Natural killer cell (primary cell): ENCODE measurements at regions not wholly inside any gene's neighbourhood (a gene's known extent, or its start where the extent isn't known, plus 50 kb on each side); places are given as distances from the start of the nearest gene placed in this dataset.

ENCODE experiments used
- ATAC-seq, 3 donors: fragments of 150-1000 bp in 2 of 3; fragments of 200-7000 bp in 1 of 3; cut with Tn5 transposase; 1 replicate in 1 of 3; 2 replicates in 2 of 3; pipeline ENCODE4 v1.10.0; 2021; ENCODE audit warnings: mild to moderate bottlenecking in 2 of 3, moderate library complexity in 2 of 3
- DNase-seq, 2 donors: peaks; one replicate each; pipeline versions ENCODE4 v3.0.0 to v3.0.0-alpha.2; 2013 to 2021; ENCODE audit warnings: mixed read lengths in 1 of 2
- H3K27ac ChIP-seq: one replicate; pipeline ENCODE4 v1.5.1; 2013; ENCODE audit warnings: mild to moderate bottlenecking, low read length
- H3K27me3 ChIP-seq: one replicate; pipeline ENCODE4 v1.6.1; 2013; ENCODE audit warnings: low read length; ENCODE audit not compliant: control insufficient read depth, insufficient read depth
- H3K36me3 ChIP-seq: one replicate; pipeline ENCODE4 v1.6.1; 2013; ENCODE audit warnings: low read length; ENCODE audit not compliant: control insufficient read depth, insufficient read depth
- H3K4me1 ChIP-seq: one replicate; pipeline ENCODE4 v1.6.1; 2013; ENCODE audit warnings: low read length; ENCODE audit not compliant: control insufficient read depth, insufficient read depth
- H3K4me3 ChIP-seq: one replicate; pipeline ENCODE4 v1.5.1; 2013; ENCODE audit warnings: low read length
- H3K9me3 ChIP-seq: one replicate; pipeline ENCODE4 v1.6.1; 2013; ENCODE audit warnings: low read length; ENCODE audit not compliant: control insufficient read depth, insufficient read depth
- H3K27ac Mint-ChIP-seq, 2 donors: one replicate each; pipeline ENCODE4 v1.8.0; 2022; ENCODE audit warnings: mild to moderate bottlenecking in 2 of 2, mixed read lengths in 2 of 2, moderate library complexity in 1 of 2
- H3K27me3 Mint-ChIP-seq, 2 donors: one replicate each; pipeline ENCODE4 v1.8.0; 2022; ENCODE audit warnings: low read depth in 2 of 2, mixed read lengths in 2 of 2
- H3K36me3 Mint-ChIP-seq: one replicate; pipeline ENCODE4 v1.8.0; 2022; ENCODE audit warnings: mixed read lengths
- H3K4me1 Mint-ChIP-seq, 2 donors: one replicate each; pipeline ENCODE4 v1.8.0; 2022; ENCODE audit warnings: mixed read lengths in 2 of 2
- H3K4me3 Mint-ChIP-seq: one replicate; pipeline ENCODE4 v1.8.0; 2022; ENCODE audit warnings: mild to moderate bottlenecking, moderate library complexity, mixed read lengths
- H3K9me3 Mint-ChIP-seq, 2 donors: one replicate each; pipeline ENCODE4 v1.8.0; 2022; ENCODE audit warnings: mixed read lengths in 2 of 2
- WGBS: methylation state at CpG from one replicate; pipeline ENCODE4 v1.1.7; 2013; ENCODE audit warnings: missing lambda C conversion rate; ENCODE audit not compliant: insufficient coverage; 5-methylcytosine and 5-hydroxymethylcytosine counted together
- intact Hi-C: fragments of 100-400 bp; cut with micrococcal nuclease; formaldehyde crosslinking; loops from one replicate; pipeline ENCODE4 v1.14.2; 2022
- TF ChIP-seq, protein P1 (sequence below): fragments of 200-600 bp; IDR thresholded peaks from one replicate; pipeline ENCODE4 v1.8.0; 2022; ENCODE audit warnings: antibody characterized with exemption

DNA sequence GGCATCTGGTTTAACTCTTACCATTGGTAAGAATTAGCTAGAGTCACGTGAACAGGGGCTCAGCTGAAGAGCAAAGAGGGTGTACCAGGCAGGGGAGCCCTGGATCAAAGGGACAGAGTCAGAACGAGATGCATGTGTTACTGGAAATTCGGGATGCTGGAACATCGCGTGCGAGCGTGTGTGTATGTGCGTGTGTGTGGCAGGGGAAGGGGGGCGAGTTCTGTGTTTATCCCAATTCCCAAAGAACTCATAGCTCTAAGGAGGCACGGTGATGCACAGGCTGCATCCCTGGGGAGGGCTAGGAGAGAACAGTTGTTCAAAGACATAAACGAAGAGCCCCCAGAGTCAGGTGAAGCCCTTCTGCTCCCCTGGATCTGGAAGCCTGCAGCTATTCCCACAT lies 353.3 kb downstream of the GADD45G start:
- Mint-ChIP-seq H3K9me3 (no peaks in the 10 kb centered on the region), H3K27ac (no peak overlapping the region), H3K27me3 (peaks cover 0 to 3% of the 10 kb centered on the region in 2 donors), H3K4me1 (peaks cover 21 to 23% of the 10 kb centered on the region in 2 donors), H3K36me3 (no peaks in the 10 kb centered on the region), H3K4me3 (no peak overlapping the region)
- no peak for ATAC-seq
- no peak overlapping the region for H3K4me3 ChIP-seq
- 86% methylated on average over 7 of the region's 11 CpGs for WGBS
- no peaks in the 10 kb centered on the region for H3K36me3 ChIP-seq
- TF ChIP-seq, protein P1, sequence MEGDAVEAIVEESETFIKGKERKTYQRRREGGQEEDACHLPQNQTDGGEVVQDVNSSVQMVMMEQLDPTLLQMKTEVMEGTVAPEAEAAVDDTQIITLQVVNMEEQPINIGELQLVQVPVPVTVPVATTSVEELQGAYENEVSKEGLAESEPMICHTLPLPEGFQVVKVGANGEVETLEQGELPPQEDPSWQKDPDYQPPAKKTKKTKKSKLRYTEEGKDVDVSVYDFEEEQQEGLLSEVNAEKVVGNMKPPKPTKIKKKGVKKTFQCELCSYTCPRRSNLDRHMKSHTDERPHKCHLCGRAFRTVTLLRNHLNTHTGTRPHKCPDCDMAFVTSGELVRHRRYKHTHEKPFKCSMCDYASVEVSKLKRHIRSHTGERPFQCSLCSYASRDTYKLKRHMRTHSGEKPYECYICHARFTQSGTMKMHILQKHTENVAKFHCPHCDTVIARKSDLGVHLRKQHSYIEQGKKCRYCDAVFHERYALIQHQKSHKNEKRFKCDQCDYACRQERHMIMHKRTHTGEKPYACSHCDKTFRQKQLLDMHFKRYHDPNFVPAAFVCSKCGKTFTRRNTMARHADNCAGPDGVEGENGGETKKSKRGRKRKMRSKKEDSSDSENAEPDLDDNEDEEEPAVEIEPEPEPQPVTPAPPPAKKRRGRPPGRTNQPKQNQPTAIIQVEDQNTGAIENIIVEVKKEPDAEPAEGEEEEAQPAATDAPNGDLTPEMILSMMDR: no peak
- H3K27ac ChIP-seq: no peak overlapping the region
- H3K27me3 ChIP-seq: no peaks in the 10 kb centered on the region
- no peak for DNase-seq
- intact Hi-C loops: no loop called here
- peaks cover 29% of the 10 kb centered on the region for H3K4me1 ChIP-seq
- H3K9me3 ChIP-seq: no peaks in the 10 kb centered on the region

DNA sequence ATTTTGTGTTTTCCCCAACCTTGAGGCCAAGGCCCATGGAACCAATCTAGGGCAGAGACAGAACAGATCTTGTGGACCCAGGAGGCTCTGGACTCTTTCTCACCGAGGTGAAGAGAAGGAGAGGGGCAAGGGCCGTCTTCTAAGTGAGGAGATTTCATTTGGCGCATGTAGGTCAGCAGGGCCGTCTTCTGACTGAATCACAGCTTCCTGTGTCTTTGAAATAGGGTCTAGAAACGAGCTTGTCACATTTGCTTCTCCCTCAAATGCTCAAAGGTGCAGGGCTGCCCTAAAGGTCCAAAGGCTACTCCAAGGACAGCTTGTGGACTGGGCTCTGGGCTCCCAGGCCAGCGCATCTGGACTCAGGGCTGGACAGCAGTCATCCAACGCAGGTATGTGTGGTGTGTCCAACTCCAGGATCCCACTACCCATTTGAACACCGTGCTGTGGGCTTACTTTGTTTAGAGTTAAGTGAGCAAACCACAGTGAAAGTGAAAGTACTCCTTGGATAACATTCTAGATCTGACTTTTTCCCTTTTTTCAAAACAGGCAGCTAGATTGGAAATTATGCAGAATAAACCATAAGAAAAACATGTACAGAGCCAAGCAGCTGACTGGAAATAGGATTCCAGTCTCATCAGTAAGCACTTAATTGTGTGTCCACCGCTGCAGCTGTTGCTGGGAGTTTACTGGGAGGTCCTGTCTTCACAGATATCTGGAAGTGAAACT lies 357.0 kb downstream of the GADD45G start:
- intact Hi-C loops: no loop called here
- peak; percentile 38 to 43 (median 41) for ATAC-seq
- Histone ChIP-seq H3K27ac (peak overlapping the region; percentile 29), H3K4me3 (no peak overlapping the region), H3K9me3 (no peaks in the 10 kb centered on the region), H3K36me3 (no peaks in the 10 kb centered on the region), H3K27me3 (no peaks in the 10 kb centered on the region), H3K4me1 (peaks cover 19% of the 10 kb centered on the region)
- Mint-ChIP-seq H3K27ac (peak overlapping the region in 1 of 2 donors; percentile 76), H3K9me3 (no peaks in the 10 kb centered on the region), H3K36me3 (no peaks in the 10 kb centered on the region), H3K4me1 (peaks cover 13 to 15% of the 10 kb centered on the region in 2 donors), H3K27me3 (peaks cover 3 to 12% of the 10 kb centered on the region in 2 donors), H3K4me3 (no peak overlapping the region)
- 32% methylated on average over 9 of the region's 9 CpGs for WGBS
- TF ChIP-seq, protein P1: no peak
- DNase-seq: peak in 1 of 2 donors; percentile 23

DNA sequence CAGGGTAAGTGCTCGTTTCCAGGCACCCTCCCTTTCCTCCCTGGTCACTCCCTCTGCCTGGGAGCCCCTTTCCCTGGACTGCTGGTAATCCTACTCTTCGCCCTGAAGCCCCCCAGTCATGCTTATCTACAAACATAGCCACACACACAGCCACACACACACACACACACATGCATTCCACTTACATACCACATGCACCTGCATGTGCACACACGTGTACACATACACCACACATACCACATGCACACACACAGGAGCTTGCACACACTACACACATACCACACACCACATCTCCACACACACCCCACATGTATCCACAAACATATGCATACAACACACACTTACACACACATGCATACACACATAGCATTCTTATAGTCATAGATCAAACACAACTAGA lies 358.5 kb downstream of the GADD45G start:
- Histone ChIP-seq H3K27me3 (no peaks in the 10 kb centered on the region), H3K9me3 (no peaks in the 10 kb centered on the region), H3K4me1 (peaks cover 19% of the 10 kb centered on the region), H3K27ac (no peak overlapping the region), H3K36me3 (no peaks in the 10 kb centered on the region), H3K4me3 (no peak overlapping the region)
- Mint-ChIP-seq H3K9me3 (no peaks in the 10 kb centered on the region), H3K4me3 (no peak overlapping the region), H3K27me3 (peaks cover 2 to 13% of the 10 kb centered on the region in 2 donors), H3K4me1 (peaks cover 13 to 15% of the 10 kb centered on the region in 2 donors), H3K27ac (no peak overlapping the region), H3K36me3 (no peaks in the 10 kb centered on the region)
- ATAC-seq: no peak
- TF ChIP-seq, protein P1: no peak
- intact Hi-C loops: no loop called here
- DNase-seq: no peak
- WGBS: 94% methylated on average over 3 of the region's 3 CpGs

DNA sequence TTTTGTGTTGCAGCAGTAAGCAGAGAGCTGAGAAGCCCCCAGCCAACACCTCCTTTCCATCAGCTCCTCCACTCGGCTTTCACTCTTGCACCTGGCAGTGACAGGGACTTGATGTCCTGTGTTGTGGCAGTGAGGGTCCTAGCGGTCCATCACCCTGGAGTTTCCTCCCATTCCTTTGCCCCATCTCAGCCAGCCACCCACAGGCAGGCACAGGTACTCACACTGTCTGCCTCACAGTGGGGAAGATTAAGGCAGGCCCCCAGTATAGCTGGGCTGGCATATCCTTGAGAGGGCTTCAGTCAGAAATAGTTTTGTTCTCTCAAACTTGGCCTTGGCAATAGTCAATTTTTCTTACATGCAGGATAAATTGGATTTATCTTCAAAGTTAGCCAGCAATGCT lies 362.7 kb downstream of the GADD45G start:
- intact Hi-C loops: no loop called here
- Histone ChIP-seq H3K36me3 (no peaks in the 10 kb centered on the region), H3K9me3 (no peaks in the 10 kb centered on the region), H3K4me1 (peaks cover 2% of the 10 kb centered on the region), H3K27ac (no peak overlapping the region), H3K4me3 (no peak overlapping the region), H3K27me3 (no peaks in the 10 kb centered on the region)
- WGBS: 96% methylated on average over 2 of the region's 2 CpGs
- Mint-ChIP-seq H3K36me3 (no peaks in the 10 kb centered on the region), H3K27me3 (peaks cover 12 to 26% of the 10 kb centered on the region in 2 donors), H3K9me3 (no peaks in the 10 kb centered on the region), H3K27ac (no peak overlapping the region), H3K4me1 (no peaks in the 10 kb centered on the region), H3K4me3 (no peak overlapping the region)
- ATAC-seq (no peak), DNase-seq (no peak)
- TF ChIP-seq, protein P1: no peak
